ENCODE measurements at regions not wholly inside any gene's neighbourhood (a gene's known extent, or its start where the extent isn't known, plus 50 kb on each side); places are given as distances from the start of the nearest gene placed in this dataset.
A peak's percentile ranks its signal among the peaks of the same experiment; 100 is the strongest.
"Not testable (repeated sequence)": the region's sequence is repeated elsewhere in the genome, so short reads cannot be mapped to it uniquely, and the experiment has no call there.

GRCh38 chr1:221478050-221478949 lies 263.6 kb downstream of the DUSP10 start:
- peak; percentile 68 for DNase-seq

DNA sequence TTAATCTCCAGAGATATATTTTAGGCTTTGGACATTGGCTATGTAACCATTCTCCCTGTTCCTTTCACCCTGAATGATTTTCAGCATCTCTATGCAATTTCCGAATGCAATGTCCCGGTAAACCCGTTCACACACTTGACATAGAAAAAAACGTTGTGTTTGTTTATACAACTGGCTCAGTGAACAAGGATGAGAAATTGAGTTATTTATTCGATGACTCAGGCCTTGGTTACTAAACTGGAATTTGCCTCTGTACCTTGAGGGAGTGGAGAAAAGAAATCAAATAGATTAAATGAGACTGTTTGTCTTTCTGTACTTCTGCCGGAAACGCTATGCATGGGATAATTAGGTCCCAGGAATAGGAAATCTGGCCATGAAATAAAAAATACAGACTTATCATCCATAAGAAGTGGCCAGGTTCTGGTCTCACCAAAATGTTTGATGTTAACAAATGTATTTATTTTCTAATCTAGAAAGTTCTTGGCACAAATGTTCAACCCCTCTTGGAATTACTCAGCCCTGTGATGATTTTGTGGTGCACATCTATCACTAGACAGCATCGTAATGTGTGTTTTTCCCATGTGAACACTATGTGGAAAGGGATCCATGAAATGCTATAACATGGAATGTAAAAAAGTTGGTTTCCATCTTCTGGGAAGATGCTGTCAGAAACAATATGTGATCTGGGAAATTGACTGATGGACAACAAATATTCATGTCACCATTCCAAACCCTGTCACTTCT lies 253.9 kb downstream of the DUSP10 start:
- no peak for DNase-seq

DNA sequence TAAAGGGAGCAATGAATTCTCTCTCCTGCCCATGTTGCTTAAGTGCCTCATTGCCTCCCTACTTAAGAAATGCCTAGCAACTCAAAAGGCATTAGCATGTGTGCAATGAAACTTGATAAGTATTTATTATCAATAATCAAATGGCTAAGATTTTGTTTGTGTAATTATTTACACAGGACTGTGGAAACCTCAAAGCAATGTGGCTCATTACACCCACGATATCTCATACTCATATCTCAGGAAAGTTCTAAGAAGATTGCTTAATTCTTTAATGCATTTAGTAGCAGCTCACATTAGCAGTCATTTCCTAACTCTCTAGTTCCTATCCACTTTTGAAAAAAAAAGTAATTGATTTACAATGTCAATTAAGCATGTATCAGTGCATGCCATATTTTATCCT lies 253.3 kb downstream of the DUSP10 start:
- DNase-seq, result no peak

DNA sequence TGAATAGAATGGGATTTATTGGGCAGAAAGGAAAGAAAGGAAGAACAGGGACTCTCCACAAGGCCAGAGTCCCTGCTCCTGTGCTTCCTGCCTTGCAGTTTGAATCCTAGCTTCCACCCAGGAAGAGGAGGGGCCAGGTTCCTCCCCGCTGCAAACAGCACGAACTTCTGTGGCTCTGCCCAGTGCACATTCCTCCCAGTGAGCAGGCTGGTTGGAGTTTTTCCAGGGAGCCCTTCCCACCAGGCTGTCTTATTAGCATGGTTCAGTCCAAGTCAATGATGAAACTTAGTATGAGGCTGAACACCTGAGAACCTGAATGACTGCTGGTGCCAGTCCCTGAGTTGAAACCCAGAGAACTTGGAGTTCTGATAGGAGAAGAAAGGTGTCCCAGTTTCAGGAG lies 247.2 kb downstream of the DUSP10 start:
- no peak for DNase-seq

- DNase-seq, result no peak
Observed at GRCh38 chr1:221497046-221497445, 244.8 kb downstream of the DUSP10 start.

DNA sequence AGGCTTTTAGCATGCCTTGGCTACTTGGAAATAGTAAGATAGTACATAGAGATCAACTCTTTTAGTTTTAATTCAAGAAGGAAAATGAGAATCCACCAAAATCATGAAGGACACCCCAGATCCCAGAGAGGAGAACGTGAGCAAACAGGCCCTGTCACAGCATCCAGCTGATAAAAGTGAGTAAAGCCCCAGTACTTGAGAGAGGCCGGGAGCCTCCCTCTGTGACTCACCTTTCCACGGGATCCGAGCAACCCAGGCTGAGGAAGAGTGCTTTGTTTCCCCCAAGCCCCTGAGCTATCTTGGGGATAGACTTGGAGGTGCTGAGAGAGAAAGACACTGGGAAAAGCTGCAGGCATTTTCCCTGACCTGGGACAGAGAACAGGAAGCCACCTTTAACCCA lies 238.6 kb downstream of the DUSP10 start:
- DNase-seq, result no peak

DNA sequence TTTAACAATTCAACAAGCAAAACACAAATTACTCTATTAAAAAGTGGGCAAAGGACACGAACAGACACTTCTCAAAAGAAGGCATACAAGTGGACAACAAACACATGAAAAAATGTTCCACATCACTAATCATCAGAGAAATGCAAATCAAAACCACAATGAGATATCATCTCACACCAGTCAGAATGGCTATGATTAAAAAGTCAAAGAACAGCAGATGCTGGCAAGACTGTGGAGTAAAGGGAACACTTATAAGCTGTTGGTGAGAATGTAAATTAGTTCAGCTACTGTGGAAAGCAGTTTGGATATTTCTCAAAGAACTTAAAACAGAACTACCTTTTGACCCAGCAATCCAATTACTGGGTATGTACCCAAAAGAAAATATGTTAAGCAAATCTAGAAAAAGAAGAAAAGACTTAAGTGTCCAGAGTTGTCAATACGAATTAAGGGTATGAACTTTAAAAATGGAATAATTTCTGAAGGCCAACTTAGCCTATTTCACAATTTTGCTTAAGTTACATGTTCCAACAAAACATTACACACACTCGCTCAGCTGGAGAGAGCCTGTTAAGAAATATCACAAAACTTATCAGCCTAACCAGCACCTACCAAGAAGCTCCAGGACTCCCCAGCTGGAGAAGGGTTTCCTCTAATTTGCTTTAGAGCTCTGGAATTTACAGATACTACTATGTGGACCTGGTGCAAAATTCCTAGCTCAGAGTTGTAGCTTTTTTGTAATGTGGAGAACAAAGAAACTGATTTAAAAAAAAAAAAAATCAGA lies 232.1 kb downstream of the DUSP10 start:
- no peak for DNase-seq

DNA sequence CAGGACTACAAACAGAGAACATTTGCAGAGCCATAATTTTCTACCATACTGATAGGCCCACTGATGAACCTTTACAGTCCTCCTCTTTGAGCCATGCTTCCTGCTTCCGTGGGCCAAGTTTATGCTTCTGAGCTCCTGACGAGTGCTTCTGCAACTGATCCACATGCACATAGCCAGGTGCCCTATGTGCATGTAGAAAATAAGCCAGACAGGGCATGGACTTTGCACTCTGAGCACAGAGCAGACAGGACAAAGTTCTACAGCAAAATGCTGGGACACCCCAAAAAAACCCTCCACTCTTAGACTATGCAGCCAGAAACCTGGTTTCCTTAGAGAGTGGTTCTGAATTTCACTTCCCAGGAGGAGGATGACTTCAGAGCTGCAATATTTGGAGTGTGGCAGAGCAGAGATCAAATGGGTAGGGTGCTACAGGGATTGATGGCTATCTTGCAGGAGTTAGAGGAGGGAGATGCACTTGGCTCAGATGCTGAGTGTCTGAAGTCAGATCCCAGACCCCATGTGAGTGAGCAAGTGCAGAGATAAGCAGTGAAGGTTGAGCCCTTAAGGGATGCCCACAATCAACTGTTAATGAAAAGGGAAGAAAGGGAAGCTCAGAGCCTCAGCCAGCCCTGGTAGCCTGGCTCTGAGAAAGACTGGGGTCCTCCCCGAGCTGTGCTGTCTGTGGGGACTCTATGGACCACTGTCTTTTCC lies 230.9 kb downstream of the DUSP10 start:
- DNase-seq, result no peak

GRCh38 chr1:221511797-221512196 lies 230.1 kb downstream of the DUSP10 start:
- no peak for DNase-seq

DNA sequence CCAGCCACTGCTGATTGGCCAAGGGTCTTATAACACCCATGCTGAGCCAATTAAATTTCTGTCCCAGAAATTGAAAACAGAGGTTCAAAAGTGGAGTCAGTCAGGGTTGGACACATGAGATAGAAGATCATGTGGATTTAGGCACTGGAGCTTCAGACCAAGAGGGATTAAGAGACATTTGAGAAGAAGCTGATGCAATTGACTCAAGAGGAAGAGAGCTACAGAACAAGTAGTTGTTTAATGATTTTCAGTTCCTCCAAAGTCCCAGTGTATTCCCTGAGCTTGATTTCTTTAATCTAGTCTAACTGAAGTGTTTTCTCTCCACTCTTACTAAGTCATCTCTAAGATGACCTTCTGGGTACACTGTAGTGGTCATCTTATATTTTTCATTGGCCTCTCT lies 227.1 kb downstream of the DUSP10 start:
- no peak for DNase-seq

DNA sequence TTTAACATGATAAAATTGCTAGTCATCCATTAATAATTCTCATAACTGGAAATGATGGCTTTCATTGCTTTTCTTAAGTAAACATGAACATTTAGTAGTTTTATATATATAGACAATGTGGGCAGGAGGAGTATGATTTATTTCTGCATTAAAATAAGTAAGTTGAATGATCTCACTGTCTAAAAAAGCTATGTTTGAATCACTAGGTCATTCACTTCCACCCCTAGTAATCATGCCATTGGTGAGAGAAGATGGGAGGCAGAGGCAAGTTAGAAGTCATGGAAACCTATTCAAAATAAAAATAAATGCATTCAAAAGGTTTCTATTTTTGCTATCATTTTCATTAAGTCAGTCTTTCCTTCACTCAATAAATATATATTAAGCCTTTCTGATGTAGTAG lies 226.4 kb downstream of the DUSP10 start:
- DNase-seq, result no peak

DNA sequence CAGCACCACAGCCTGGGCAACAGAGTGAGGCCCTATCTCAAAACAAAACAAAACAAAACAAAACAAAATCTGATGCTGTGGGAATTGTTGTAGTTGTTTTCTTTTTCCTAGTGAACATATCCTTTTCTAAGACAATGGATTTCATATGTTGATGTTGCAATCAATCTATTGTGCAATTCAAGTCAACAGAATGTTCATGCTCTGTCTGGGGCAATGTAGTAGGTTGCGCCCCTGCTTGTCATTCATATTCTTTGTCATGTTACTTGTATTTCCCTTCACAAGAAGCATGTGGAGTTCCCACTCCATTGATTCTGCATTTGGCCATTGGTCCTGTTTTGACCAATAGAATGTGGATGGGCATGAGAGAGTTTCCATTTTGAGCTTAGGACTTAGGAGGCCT lies 223.9 kb downstream of the DUSP10 start:
- no peak for DNase-seq

DNA sequence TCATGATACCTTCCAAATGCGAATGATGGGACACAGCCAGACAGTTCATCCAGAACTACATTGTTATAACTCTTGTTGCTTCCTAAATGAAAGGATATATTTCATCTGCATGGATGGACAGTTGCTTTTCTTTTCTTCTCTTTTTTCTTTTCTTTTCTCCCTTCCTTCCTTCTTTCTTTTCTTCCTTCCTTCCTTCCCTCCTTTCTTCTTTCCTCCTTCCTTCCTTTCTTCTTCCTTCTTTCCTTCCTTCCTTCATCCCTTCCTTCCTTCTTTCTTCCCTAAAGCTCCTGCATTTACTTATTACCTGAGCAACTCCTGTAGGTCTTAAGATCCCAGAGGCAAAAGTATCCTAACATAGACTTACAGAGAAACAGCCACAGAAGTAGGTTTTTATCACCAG lies 221.6 kb downstream of the DUSP10 start:
- DNase-seq, result no peak

- DNase-seq, result no peak
Observed at GRCh38 chr1:221521686-221522085, 220.2 kb downstream of the DUSP10 start.

- DNase-seq, result no peak
Observed at GRCh38 chr1:221522529-221522940, 219.4 kb downstream of the DUSP10 start.

DNA sequence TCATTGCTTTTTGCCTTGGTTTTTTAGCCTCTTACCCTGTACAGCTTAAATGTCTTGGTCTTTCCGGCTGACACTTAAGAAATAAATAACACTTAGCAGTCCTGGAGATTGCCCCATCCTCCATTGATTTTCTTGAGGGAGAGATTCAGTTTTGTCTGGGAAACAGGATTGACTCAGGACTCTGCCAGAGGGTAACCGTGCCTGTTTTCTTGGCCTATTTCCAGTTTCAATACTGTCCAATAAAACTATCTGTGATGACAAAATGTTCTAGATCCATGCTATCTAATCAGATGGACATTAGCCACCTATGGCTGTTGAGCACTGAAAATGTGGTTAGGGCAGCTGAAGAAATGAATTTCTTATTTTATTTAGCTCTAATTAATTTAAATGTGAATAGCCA lies 216.1 kb downstream of the DUSP10 start:
- no peak for DNase-seq

DNA sequence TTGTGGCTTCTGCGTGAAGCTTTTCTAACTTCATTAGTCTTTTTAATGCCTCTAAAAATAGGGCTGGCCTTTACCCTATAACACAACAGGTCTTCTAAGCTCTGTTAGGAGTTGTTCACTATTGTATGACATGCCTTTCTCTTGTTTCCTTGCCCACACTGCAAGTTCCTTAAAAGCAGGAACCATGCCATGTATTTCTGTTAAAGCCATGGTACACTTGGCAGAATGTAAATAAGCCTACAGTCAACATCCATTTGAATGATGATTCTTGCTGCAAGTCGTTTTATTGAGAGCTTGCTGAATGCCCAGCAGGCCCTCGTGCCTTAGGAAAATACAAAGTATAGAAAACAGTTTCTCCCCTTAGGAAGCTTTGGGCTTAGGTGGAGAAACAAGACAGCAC lies 214.6 kb downstream of the DUSP10 start:
- no peak for DNase-seq

DNA sequence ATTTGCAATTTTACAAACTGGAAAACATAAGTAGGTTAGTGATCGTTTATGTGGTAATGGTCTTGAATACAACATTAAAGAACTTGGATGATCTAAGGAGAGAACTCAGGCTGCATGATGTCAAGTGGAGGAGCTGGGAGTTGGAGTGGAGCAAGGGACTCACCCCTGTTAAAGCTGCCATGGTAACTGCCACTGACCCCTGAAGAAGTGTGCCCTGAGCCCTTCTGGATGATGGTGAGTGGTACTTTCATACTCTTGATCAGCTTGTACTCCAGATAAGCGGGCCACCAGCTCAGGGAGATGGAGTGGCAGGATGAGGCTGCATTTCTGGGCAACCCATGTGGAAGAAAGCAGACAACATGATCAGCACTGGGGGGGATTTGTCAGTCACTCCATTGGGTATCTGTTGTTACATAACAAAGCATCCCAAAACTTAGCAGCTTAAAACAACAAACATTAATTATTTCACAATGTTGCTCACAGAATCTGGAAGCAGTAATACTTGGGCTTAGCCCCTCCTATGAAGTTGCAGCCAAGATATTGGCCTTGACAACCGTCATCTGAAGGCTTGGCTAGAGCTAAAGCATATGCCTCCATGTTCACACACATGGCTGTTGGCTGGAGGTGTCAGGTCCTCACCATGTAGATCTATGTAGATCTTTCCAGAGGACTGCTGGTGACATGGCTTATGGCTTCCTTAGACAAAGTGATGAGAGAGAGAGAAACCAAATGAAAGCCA lies 213.8 kb downstream of the DUSP10 start:
- no peak for DNase-seq

DNA sequence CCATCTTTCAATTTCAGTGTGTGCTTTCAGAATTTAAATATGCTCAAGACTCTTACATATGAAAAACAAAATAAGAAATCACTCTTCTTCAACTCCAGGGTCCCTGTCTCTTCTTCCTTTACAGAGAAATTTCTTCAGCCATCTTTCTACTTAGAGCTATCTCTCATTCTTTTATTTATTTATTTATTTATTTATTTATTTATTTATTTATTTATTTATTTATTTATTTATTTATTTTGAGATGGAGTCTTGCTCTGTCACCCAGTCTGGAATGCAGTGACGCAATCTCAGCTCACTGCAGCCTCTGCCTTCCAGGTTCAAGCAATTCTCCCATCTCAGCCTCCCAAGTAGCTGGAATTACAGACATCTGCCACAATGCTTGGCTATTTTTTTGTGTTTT lies 211.7 kb downstream of the DUSP10 start:
- not testable (repeated sequence) for DNase-seq

DNA sequence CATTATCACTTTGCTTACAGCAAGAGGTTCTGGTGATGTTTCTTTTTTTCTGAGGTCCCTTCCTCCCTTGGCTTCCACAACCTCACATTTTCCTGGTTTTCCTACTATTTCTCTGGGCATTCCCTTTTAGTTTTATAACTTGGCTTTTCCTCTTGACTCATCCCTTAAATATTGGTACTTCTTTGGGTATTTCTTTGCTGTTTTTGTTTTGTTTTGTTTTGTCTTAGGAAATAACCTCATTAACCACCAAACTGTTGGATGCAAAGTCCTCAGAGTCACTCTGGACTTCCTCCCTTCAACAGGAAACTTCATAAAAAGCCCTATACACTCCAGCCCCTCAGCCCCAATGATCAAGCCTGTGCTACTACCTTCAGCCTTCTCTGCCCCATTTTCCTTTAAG lies 211.1 kb downstream of the DUSP10 start:
- no peak for DNase-seq

- DNase-seq, result no peak
Observed at GRCh38 chr1:221532071-221532773, 209.7 kb downstream of the DUSP10 start.

Data from activated CD8-positive, alpha-beta memory T cell treated with anti-CD3 and anti-CD28 coated beads for 24 hours (primary cell).